Muscle of leg (tissue), 3 donors: ENCODE measurements at regions not wholly inside any gene's neighbourhood (a gene's known extent, or its start where the extent isn't known, plus 50 kb on each side); places are given as distances from the start of the nearest gene placed in this dataset.

Experiments used
- DNase-seq: peaks from one replicate; pipeline ENCODE4 v3.0.0; 2013
- H3K27ac ChIP-seq: one replicate; pipeline ENCODE4 v1.5.1; 2013; ENCODE audit warnings: mild to moderate bottlenecking, low read length, control low read depth
- H3K27me3 ChIP-seq: one replicate; pipeline ENCODE4 v1.6.1; 2013; ENCODE audit warnings: low read length; ENCODE audit not compliant: control insufficient read depth, insufficient read depth
- H3K36me3 ChIP-seq: one replicate; pipeline ENCODE4 v1.6.1; 2013; ENCODE audit warnings: low read length; ENCODE audit not compliant: control insufficient read depth, insufficient read depth
- H3K4me1 ChIP-seq: one replicate; pipeline ENCODE4 v1.6.1; 2013; ENCODE audit warnings: low read length; ENCODE audit not compliant: control insufficient read depth, insufficient read depth
- H3K4me3 ChIP-seq: one replicate; pipeline ENCODE4 v1.5.1; 2013; ENCODE audit warnings: low read length, control low read depth
- H3K9me3 ChIP-seq: replicated peaks from 2 replicates; pipeline ENCODE4 v1.6.1; 2013; ENCODE audit warnings: low read depth, low read length; ENCODE audit not compliant: control insufficient read depth
- WGBS: methylation state at CpG from one replicate; pipeline ENCODE4 v1.1.5; 2013; ENCODE audit warnings: missing lambda C conversion rate; ENCODE audit not compliant: insufficient coverage; 5-methylcytosine and 5-hydroxymethylcytosine counted together

- Histone ChIP-seq H3K4me1 (no peaks in the 10 kb centered on the region), H3K27me3 (no peaks in the 10 kb centered on the region), H3K27ac (no peak overlapping the region), H3K9me3 (peaks cover 2% of the 10 kb centered on the region), H3K36me3 (no peaks in the 10 kb centered on the region), H3K4me3 (no peak overlapping the region)
- no peak for DNase-seq
- no CpG with 5 or more reads among the region's 2 CpGs for WGBS
These were observed 619.7 kb upstream of the LMCD1 start for GRCh38 chr3:7881946-7882345.

DNA sequence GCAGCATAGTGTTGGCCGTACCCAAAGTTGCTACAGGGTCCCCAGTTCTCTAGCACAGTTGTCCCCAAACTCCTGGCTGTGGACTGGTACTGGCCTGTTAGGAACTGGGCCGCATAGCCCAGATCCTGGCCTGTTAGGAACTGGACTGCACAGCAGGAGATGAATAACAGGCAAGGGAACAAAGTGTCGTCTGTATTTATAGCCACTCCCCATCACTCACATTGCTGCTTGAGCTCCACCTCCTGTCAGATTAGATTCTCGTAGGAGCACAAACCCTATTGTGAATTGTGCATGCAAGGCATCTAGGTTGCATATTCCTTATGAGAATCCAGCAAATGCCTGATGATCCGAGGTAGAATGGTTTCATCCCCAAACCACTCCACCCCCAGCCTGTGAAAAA is 604.0 kb upstream of the LMCD1 start:
- WGBS: 79% methylated on average over 4 of the region's 5 CpGs

DNA sequence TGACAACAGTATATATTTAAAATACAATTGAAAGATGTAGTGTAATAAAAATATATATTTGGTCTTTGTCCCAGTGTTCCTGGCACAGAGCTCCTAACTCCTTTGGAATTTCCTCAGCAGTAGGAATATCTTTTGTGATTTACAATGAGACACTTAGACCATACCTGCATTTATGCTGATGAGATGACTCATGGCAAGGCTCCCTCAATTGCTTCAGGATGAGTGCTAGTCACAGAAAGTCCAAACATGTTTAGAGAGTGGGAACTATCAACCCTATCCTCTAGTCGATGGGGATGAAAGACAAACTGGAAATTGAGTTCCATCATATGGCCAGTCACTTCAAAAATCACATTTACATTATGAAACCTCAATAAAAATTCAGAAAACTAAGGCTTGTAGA is 588.3 kb upstream of the LMCD1 start:
- Histone ChIP-seq H3K27me3 (no peaks in the 10 kb centered on the region), H3K36me3 (no peaks in the 10 kb centered on the region), H3K9me3 (no peaks in the 10 kb centered on the region), H3K4me3 (no peak overlapping the region), H3K27ac (no peak overlapping the region), H3K4me1 (no peaks in the 10 kb centered on the region)
- WGBS: no CpG with 5 or more reads among the region's 1 CpG
- no peak for DNase-seq

More for the DNA sequence above, 604.0 kb upstream of the LMCD1 start:
- Histone ChIP-seq H3K9me3 (peaks cover 4% of the 10 kb centered on the region), H3K4me1 (no peaks in the 10 kb centered on the region), H3K27me3 (no peaks in the 10 kb centered on the region), H3K27ac (no peak overlapping the region), H3K4me3 (no peak overlapping the region), H3K36me3 (no peaks in the 10 kb centered on the region)
- DNase-seq: no peak

- Histone ChIP-seq H3K27me3 (no peaks in the 10 kb centered on the region), H3K27ac (no peak overlapping the region), H3K4me3 (no peak overlapping the region), H3K9me3 (no peaks in the 10 kb centered on the region), H3K36me3 (no peaks in the 10 kb centered on the region), H3K4me1 (no peaks in the 10 kb centered on the region)
- DNase-seq: no peak
- WGBS: 100% methylated on average over 2 of the region's 4 CpGs
These were observed 586.3 kb upstream of the LMCD1 start for GRCh38 chr3:7915356-7915755.

GRCh38 chr3:7917443-7918151 is 584.0 kb upstream of the LMCD1 start:
- DNase-seq: no peak
- Histone ChIP-seq H3K4me1 (no peaks in the 10 kb centered on the region), H3K4me3 (no peak overlapping the region), H3K27me3 (no peaks in the 10 kb centered on the region), H3K36me3 (no peaks in the 10 kb centered on the region), H3K9me3 (no peaks in the 10 kb centered on the region), H3K27ac (no peak overlapping the region)
- 22% methylated on average over 2 of the region's 4 CpGs for WGBS

DNA sequence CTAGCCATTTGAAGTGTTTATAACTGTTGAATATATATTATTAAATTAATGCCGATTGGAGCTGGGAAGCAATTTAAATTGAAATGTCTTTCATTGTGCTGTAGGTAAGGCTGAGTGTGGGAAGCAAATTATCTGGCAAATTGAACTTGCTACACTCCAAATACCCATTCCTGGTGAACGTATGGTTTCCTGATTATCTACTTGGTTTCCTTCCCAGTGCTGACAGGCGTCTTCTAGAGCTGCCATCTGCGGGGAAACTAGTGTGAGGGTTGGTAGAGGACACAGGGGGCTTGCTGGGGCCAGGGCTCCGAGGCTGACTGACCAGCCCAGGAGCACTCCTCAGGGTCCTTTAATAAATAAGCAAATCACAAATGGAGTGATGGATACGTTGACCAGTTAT is 581.4 kb upstream of the LMCD1 start:
- WGBS: no CpG with 5 or more reads among the region's 6 CpGs
- no peaks in the 10 kb centered on the region for H3K4me1 ChIP-seq
- H3K36me3 ChIP-seq: no peaks in the 10 kb centered on the region
- H3K9me3 ChIP-seq: no peaks in the 10 kb centered on the region
- no peaks in the 10 kb centered on the region for H3K27me3 ChIP-seq
- no peak for DNase-seq
- no peak overlapping the region for H3K4me3 ChIP-seq
- H3K27ac ChIP-seq: no peak overlapping the region

DNA sequence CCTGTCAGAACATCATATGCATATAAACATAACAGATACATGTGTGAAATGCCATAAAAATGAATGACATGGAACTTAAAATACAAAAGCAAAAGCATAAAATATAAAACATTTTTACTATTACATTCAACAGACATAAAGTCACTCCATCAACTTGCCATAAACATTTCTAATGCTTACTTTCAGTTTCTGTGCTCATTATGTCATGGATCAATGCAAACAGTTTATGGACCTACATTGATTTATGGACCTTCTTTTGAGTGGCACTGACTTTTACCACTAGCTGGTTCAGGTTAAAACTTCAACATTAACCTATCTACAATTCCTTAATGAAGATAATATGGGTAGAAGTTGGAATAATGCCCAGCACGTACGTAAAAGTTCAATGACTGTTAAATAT is 577.4 kb upstream of the LMCD1 start:
- Histone ChIP-seq H3K4me3 (no peak overlapping the region), H3K9me3 (no peaks in the 10 kb centered on the region), H3K27ac (no peak overlapping the region), H3K27me3 (no peaks in the 10 kb centered on the region), H3K4me1 (no peaks in the 10 kb centered on the region), H3K36me3 (no peaks in the 10 kb centered on the region)
- DNase-seq: no peak
- no CpG with 5 or more reads among the region's 2 CpGs for WGBS

GRCh38 chr3:7927015-7927414 is 574.6 kb upstream of the LMCD1 start:
- no peaks in the 10 kb centered on the region for H3K4me1 ChIP-seq
- no peak overlapping the region for H3K27ac ChIP-seq
- H3K9me3 ChIP-seq: no peaks in the 10 kb centered on the region
- 100% methylated on average over 1 of the region's 1 CpG for WGBS
- no peaks in the 10 kb centered on the region for H3K36me3 ChIP-seq
- no peaks in the 10 kb centered on the region for H3K27me3 ChIP-seq
- no peak for DNase-seq
- no peak overlapping the region for H3K4me3 ChIP-seq

DNA sequence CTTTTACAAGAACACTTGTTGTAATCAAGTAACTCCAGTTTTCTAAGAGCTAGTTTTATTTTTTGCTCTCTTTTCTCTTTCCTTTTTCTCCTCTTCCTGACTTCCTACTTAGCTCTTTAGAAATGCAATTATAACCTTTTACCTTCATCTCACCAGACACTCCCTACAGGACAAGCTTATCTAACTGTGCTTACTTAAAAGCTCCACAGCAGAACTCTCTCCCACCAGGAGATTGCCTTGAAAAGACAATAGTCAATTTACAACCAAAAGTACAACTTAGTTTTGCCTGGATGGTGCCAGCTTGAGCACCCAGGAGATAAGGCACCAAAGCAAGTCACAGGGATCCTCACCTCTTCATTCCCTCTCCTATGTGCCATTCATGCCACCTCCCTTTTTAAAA is 573.8 kb upstream of the LMCD1 start:
- Histone ChIP-seq H3K4me1 (no peaks in the 10 kb centered on the region), H3K27me3 (no peaks in the 10 kb centered on the region), H3K9me3 (no peaks in the 10 kb centered on the region), H3K36me3 (no peaks in the 10 kb centered on the region), H3K4me3 (no peak overlapping the region), H3K27ac (no peak overlapping the region)
- DNase-seq: no peak

- Histone ChIP-seq H3K4me1 (no peaks in the 10 kb centered on the region), H3K9me3 (peaks cover 3% of the 10 kb centered on the region), H3K27me3 (no peaks in the 10 kb centered on the region), H3K27ac (no peak overlapping the region), H3K36me3 (no peaks in the 10 kb centered on the region), H3K4me3 (no peak overlapping the region)
- WGBS: 80% methylated on average over 1 of the region's 2 CpGs
- no peak for DNase-seq
These were observed 572.2 kb upstream of the LMCD1 start for GRCh38 chr3:7929319-7929889.

- 55% methylated on average over 2 of the region's 2 CpGs for WGBS
These were observed 567.3 kb upstream of the LMCD1 start for GRCh38 chr3:7934362-7934761.

More at GRCh38 chr3:7934362-7934761, 567.3 kb upstream of the LMCD1 start:
- H3K36me3 ChIP-seq: no peaks in the 10 kb centered on the region
- no peaks in the 10 kb centered on the region for H3K27me3 ChIP-seq
- no peak overlapping the region for H3K4me3 ChIP-seq
- H3K27ac ChIP-seq: no peak overlapping the region
- H3K9me3 ChIP-seq: peaks cover 6% of the 10 kb centered on the region
- no peak for DNase-seq
- H3K4me1 ChIP-seq: no peaks in the 10 kb centered on the region
